OCI-LY7 (cell line): ENCODE measurements at regions not wholly inside any gene's neighbourhood (a gene's known extent, or its start where the extent isn't known, plus 50 kb on each side); places are given as distances from the start of the nearest gene placed in this dataset.
A peak's percentile ranks its signal among the peaks of the same experiment; 100 is the strongest.

Experiments
- BruUV-seq: library from RNA; stranded (reverse); fragments of 400-500 nt; replicated peaks from 2 replicates; lab custom pipeline; 2021; lab: Mats Ljungman, UMichigan
- CTCF ChIA-PET: fragments of 300-600 bp; sonication (Branson Sonifier 250); formaldehyde crosslinking; loops from one replicate; lab custom pipeline; 2022; ENCODE audit warnings: antibody characterized with exemption; ENCODE audit not compliant: unreplicated experiment; lab: Charles Lee
- POLR2A ChIA-PET: fragments of 300-600 bp; sonication (Branson Sonifier 250); formaldehyde crosslinking; loops from one replicate; lab custom pipeline; 2022; ENCODE audit warnings: antibody characterized with exemption; lab: Charles Lee
- DNase-seq: peaks from one replicate; pipeline ENCODE4 v3.0.0-alpha.2; 2015; ENCODE audit warnings: low spot score
- H2AFZ ChIP-seq: fragments of 200-600 bp; sonication (generic), shearing (Covaris generic); 2 replicates; pipeline ENCODE4 v1.6.1; 2014; ENCODE audit warnings: mild to moderate bottlenecking, antibody characterized with exemption, low read length, moderate library complexity
- H3K27ac ChIP-seq: fragments of 200-600 bp; sonication (generic); 2 replicates; pipeline ENCODE4 v1.5.1; 2014; ENCODE audit warnings: mixed run types, low read depth, mild to moderate bottlenecking, moderate library complexity, low read length, inconsistent platforms; ENCODE audit not compliant: poor library complexity, severe bottlenecking
- H3K36me3 ChIP-seq: fragments of 200-600 bp; sonication (generic); 2 replicates; pipeline ENCODE4 v1.6.1; 2014; ENCODE audit warnings: mild to moderate bottlenecking, antibody characterized with exemption, low read length, moderate library complexity, mixed read lengths; ENCODE audit not compliant: insufficient read depth
- H3K4me1 ChIP-seq: fragments of 200-600 bp; sonication (generic); 2 replicates; pipeline ENCODE4 v1.5.1; 2014; ENCODE audit warnings: mild to moderate bottlenecking, low read length; ENCODE audit not compliant: insufficient read depth, poor library complexity, severe bottlenecking
- H3K4me2 ChIP-seq: fragments of 200-600 bp; sonication (generic); 2 replicates; pipeline ENCODE4 v1.6.1; 2014; ENCODE audit warnings: mild to moderate bottlenecking, low read length
- H3K4me3 ChIP-seq: fragments of 200-600 bp; sonication (generic); 2 replicates; pipeline ENCODE4 v1.5.1; 2014; ENCODE audit warnings: mild to moderate bottlenecking, low read depth, low read length; ENCODE audit not compliant: poor library complexity, severe bottlenecking
- H3K79me2 ChIP-seq: fragments of 200-600 bp; sonication (generic); 2 replicates; pipeline ENCODE4 v1.6.1; 2016; ENCODE audit warnings: low read depth, mild to moderate bottlenecking, low read length, moderate library complexity, mixed read lengths; ENCODE audit not compliant: insufficient read depth
- H3K9me2 ChIP-seq: fragments of 200-600 bp; sonication (generic); 2 replicates; pipeline ENCODE4 v1.6.1; 2016; ENCODE audit warnings: mild to moderate bottlenecking, low read length, mixed read lengths; ENCODE audit not compliant: insufficient read depth
- H3K9me3 ChIP-seq: fragments of 200-600 bp; sonication (generic); 2 replicates; pipeline ENCODE4 v1.6.1; 2014; ENCODE audit warnings: mild to moderate bottlenecking, mixed run types, low read length, mixed read lengths
- H4K20me1 ChIP-seq: fragments of 200-600 bp; sonication (generic); 2 replicates; pipeline ENCODE4 v1.6.1; 2014; ENCODE audit warnings: mild to moderate bottlenecking, antibody characterized with exemption, low read length, moderate library complexity, mixed read lengths; ENCODE audit not compliant: insufficient read depth
- EZH2phosphoT487 ChIP-seq: fragments of 200-600 bp; sonication (generic); IDR thresholded peaks from 2 replicates; pipeline ENCODE4 v1.6.1; 2018; ENCODE audit warnings: low read depth, borderline replicate concordance, mild to moderate bottlenecking, mixed run types, antibody characterized with exemption, low read length, moderate library complexity, mixed read lengths
- intact Hi-C: fragments of 100-400 bp; cut with micrococcal nuclease; formaldehyde crosslinking; loops from one replicate; pipeline ENCODE4 v1.10.0; 2022; ENCODE audit not compliant: unreplicated experiment
- TF ChIP-seq, protein P1 (sequence below): fragments of 200-600 bp; sonication (generic); conservative IDR thresholded peaks from 2 replicates; pipeline ENCODE4 v1.5.1; 2014; ENCODE audit warnings: mild to moderate bottlenecking, antibody characterized with exemption, low read length, moderate library complexity, mixed read lengths

DNA sequence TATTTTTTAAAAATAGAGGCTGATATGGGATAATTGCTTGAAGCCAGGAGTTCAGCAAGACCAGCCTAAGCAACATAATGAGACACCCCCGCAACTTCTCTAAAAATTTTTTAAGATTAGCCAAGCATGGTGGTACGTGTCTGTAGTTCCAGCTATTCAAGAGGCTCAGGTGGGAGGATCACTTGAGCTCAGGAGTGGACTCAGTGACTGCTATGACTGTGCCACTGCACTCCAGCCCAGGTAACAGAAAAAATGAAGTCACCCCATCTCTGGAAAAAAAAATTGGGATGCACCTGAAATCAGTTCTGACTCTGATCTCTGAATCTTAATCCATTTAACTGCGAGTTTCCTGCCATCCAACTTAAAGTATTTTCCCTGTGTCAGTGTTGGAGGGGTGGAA is 124.2 kb downstream of the MRPS6 start:
- Histone ChIP-seq H3K4me1 (peaks cover 9% of the 10 kb centered on the region), H4K20me1 (no peaks in the 10 kb centered on the region), H3K9me2 (no peaks in the 10 kb centered on the region), H3K4me3 (no peak overlapping the region), H3K9me3 (no peaks in the 10 kb centered on the region), H2AFZ (no peak overlapping the region), H3K36me3 (no peaks in the 10 kb centered on the region), H3K79me2 (no peaks in the 10 kb centered on the region), H3K4me2 (no peak overlapping the region), H3K27ac (no peak overlapping the region)
- BruUV-seq, result no TSS peak
- DNase-seq, result no peak
- POLR2A ChIA-PET, result interaction anchor here (0.6 kb wide), 1 partner anchor 202 kb away, joined by 3 read pairs; no protein-coding TSS in a partner anchor
- intact Hi-C loops, result no loop called here
- no peak for TF ChIP-seq EZH2phosphoT487
- TF ChIP-seq, protein P1, sequence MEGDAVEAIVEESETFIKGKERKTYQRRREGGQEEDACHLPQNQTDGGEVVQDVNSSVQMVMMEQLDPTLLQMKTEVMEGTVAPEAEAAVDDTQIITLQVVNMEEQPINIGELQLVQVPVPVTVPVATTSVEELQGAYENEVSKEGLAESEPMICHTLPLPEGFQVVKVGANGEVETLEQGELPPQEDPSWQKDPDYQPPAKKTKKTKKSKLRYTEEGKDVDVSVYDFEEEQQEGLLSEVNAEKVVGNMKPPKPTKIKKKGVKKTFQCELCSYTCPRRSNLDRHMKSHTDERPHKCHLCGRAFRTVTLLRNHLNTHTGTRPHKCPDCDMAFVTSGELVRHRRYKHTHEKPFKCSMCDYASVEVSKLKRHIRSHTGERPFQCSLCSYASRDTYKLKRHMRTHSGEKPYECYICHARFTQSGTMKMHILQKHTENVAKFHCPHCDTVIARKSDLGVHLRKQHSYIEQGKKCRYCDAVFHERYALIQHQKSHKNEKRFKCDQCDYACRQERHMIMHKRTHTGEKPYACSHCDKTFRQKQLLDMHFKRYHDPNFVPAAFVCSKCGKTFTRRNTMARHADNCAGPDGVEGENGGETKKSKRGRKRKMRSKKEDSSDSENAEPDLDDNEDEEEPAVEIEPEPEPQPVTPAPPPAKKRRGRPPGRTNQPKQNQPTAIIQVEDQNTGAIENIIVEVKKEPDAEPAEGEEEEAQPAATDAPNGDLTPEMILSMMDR, result no peak
- CTCF ChIA-PET, result no interaction called here

DNA sequence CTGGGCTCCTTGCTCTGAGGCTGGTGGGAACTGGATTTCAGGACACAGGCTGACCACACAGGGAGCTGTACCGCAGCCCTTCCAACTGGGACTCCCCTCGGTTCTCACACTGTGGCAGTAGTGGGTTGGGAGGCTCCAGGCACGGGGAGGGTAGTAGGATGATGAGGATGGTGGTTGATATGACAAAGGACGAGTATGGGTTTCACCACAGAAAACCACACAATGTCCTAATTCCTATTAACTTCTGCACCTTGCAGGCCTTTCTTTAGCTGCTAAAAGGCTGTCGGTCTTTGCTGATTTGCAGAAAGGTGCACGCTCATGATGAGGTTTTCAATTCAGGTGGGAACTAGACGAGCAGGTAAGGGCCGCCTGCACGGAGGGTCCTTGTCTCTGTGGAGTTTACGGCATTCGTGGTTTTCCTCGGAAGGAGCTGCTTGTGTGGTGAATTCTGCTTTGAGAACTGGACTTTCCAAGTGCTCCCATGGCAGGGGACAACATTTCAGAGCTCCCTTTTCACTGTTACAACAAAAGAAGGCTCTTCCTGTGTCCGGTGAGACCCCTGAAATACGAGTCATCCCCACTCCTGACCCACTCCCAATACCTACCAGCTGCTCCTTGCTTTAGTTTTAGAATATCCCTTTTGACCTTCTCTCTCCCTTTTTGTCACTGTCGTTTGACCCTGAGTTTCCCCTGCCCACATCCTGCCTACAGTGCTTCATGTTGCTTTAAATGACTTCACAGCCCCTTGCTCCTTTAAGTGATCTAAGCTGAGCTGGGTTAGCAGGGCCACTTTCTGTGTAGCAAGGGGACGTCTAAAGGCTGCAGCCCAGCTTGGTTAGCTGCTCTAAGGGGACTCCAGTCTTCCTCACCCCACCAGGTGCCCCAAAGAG is 125.1 kb downstream of the MRPS6 start:
- TF ChIP-seq EZH2phosphoT487, result no peak
- TF ChIP-seq, protein P1, result no peak
- Histone ChIP-seq H3K79me2 (no peaks in the 10 kb centered on the region), H2AFZ (0 out of 2 replicates have a peak overlapping the region, but pooled peaks have one; percentile 33), H4K20me1 (no peaks in the 10 kb centered on the region), H3K9me2 (no peaks in the 10 kb centered on the region), H3K4me3 (no peak overlapping the region), H3K9me3 (no peaks in the 10 kb centered on the region), H3K27ac (no peak overlapping the region), H3K36me3 (no peaks in the 10 kb centered on the region), H3K4me1 (peaks cover 9% of the 10 kb centered on the region), H3K4me2 (no peak overlapping the region)
- intact Hi-C loops, result no loop called here
- DNase-seq, result peak; percentile 22
- POLR2A ChIA-PET, result interaction anchor here (1.1 kb wide), 1 partner anchor 128 kb away, joined by 3 read pairs; no protein-coding TSS in a partner anchor
- BruUV-seq, result no TSS peak
- CTCF ChIA-PET, result no interaction called here
